ENCODE measurements at regions not wholly inside any gene's neighbourhood (a gene's known extent, or its start where the extent isn't known, plus 50 kb on each side); places are given as distances from the start of the nearest gene placed in this dataset.

- no peaks in the 10 kb centered on the region for H3K9me2 ChIP-seq (replicated peaks; ENCODE audit: low read depth, low read length)
- H2AFZ ChIP-seq (ENCODE audit: low read length), result no peak overlapping the region
- H3K27me3 ChIP-seq (ENCODE audit: insufficient read depth, low read length, poor library complexity, severe bottlenecking), result no peaks in the 10 kb centered on the region
- no peaks in the 10 kb centered on the region for H4K20me1 ChIP-seq (ENCODE audit: insufficient read depth, low read length, poor library complexity, severe bottlenecking)
- H3K9ac ChIP-seq (ENCODE audit: low read depth, low read length, poor library complexity, severe bottlenecking), result no peak overlapping the region
- TF ChIP-seq EZH2phosphoT487 (IDR thresholded peaks at IDR 0.05; ENCODE audit: borderline replicate concordance) (no peak), CTCF (conservative IDR thresholded peaks at IDR 0.05; ENCODE audit: low read length) (no peak)
- H3K9me3 ChIP-seq (ENCODE audit: insufficient read depth, low read depth, low read length), result no peaks in the 10 kb centered on the region
- no peak overlapping the region for H3K4me2 ChIP-seq (ENCODE audit: low read depth, low read length, poor library complexity, severe bottlenecking)
- no peaks in the 10 kb centered on the region for H3K79me2 ChIP-seq (ENCODE audit: insufficient read depth, low read length)
- H3K36me3 ChIP-seq (ENCODE audit: insufficient read depth, low read length), result no peaks in the 10 kb centered on the region
- H3K4me1 ChIP-seq (ENCODE audit: insufficient read depth, low read length, poor library complexity, severe bottlenecking), result no peaks in the 10 kb centered on the region
- no peak overlapping the region for H3K4me3 ChIP-seq (ENCODE audit: low read length, poor library complexity, severe bottlenecking)
- no peaks in the 10 kb centered on the region for H3F3A ChIP-seq (ENCODE audit: low read depth)
Observed at GRCh38 chr9:108582726-108583125, 273.1 kb downstream of the ACTL7B start.

- H3K9ac ChIP-seq (ENCODE audit: low read depth, low read length, poor library complexity, severe bottlenecking), result no peak overlapping the region
- no peaks in the 10 kb centered on the region for H3K36me3 ChIP-seq (ENCODE audit: insufficient read depth, low read length)
- no peaks in the 10 kb centered on the region for H3F3A ChIP-seq (ENCODE audit: low read depth)
- H3K27me3 ChIP-seq (ENCODE audit: insufficient read depth, low read length, poor library complexity, severe bottlenecking), result no peaks in the 10 kb centered on the region
- H3K9me3 ChIP-seq (ENCODE audit: insufficient read depth, low read depth, low read length), result no peaks in the 10 kb centered on the region
- H4K20me1 ChIP-seq (ENCODE audit: insufficient read depth, low read length, poor library complexity, severe bottlenecking), result no peaks in the 10 kb centered on the region
- H3K9me2 ChIP-seq (replicated peaks; ENCODE audit: low read depth, low read length), result no peaks in the 10 kb centered on the region
- H3K4me1 ChIP-seq (ENCODE audit: insufficient read depth, low read length, poor library complexity, severe bottlenecking), result no peaks in the 10 kb centered on the region
- TF ChIP-seq CTCF (conservative IDR thresholded peaks at IDR 0.05; ENCODE audit: low read length), result no peak
- TF ChIP-seq EZH2phosphoT487 (IDR thresholded peaks at IDR 0.05; ENCODE audit: borderline replicate concordance), result no peak
- H3K4me2 ChIP-seq (ENCODE audit: low read depth, low read length, poor library complexity, severe bottlenecking), result no peak overlapping the region
- H3K4me3 ChIP-seq (ENCODE audit: low read length, poor library complexity, severe bottlenecking), result no peak overlapping the region
- H2AFZ ChIP-seq (ENCODE audit: low read length), result no peak overlapping the region
- H3K79me2 ChIP-seq (ENCODE audit: insufficient read depth, low read length), result no peaks in the 10 kb centered on the region
Observed at GRCh38 chr9:108579757-108580439, 275.9 kb downstream of the ACTL7B start.

GRCh38 chr9:108575276-108575675, 280.5 kb downstream of the ACTL7B start:
- H3K9me2 ChIP-seq (replicated peaks; ENCODE audit: low read depth, low read length), result no peaks in the 10 kb centered on the region
- H3K9me3 ChIP-seq (ENCODE audit: insufficient read depth, low read depth, low read length), result no peaks in the 10 kb centered on the region
- H3F3A ChIP-seq (ENCODE audit: low read depth), result no peaks in the 10 kb centered on the region
- no peaks in the 10 kb centered on the region for H4K20me1 ChIP-seq (ENCODE audit: insufficient read depth, low read length, poor library complexity, severe bottlenecking)
- H2AFZ ChIP-seq (ENCODE audit: low read length), result no peak overlapping the region
- TF ChIP-seq EZH2phosphoT487 (IDR thresholded peaks at IDR 0.05; ENCODE audit: borderline replicate concordance), result no peak
- TF ChIP-seq CTCF (conservative IDR thresholded peaks at IDR 0.05; ENCODE audit: low read length), result no peak
- no peaks in the 10 kb centered on the region for H3K4me1 ChIP-seq (ENCODE audit: insufficient read depth, low read length, poor library complexity, severe bottlenecking)
- no peaks in the 10 kb centered on the region for H3K36me3 ChIP-seq (ENCODE audit: insufficient read depth, low read length)
- H3K4me3 ChIP-seq (ENCODE audit: low read length, poor library complexity, severe bottlenecking), result no peak overlapping the region
- no peak overlapping the region for H3K4me2 ChIP-seq (ENCODE audit: low read depth, low read length, poor library complexity, severe bottlenecking)
- no peak overlapping the region for H3K9ac ChIP-seq (ENCODE audit: low read depth, low read length, poor library complexity, severe bottlenecking)
- H3K27me3 ChIP-seq (ENCODE audit: insufficient read depth, low read length, poor library complexity, severe bottlenecking), result no peaks in the 10 kb centered on the region
- no peaks in the 10 kb centered on the region for H3K79me2 ChIP-seq (ENCODE audit: insufficient read depth, low read length)

All from Loucy (cell line).